Heart left ventricle (tissue), 16 donors: ENCODE measurements at regions not wholly inside any gene's neighbourhood (a gene's known extent, or its start where the extent isn't known, plus 50 kb on each side); places are given as distances from the start of the nearest gene placed in this dataset.
A peak's percentile ranks its signal among the peaks of the same experiment; 100 is the strongest.

Experiments
- ATAC-seq, 4 donors: fragments of 200-7000 bp; cut with Tn5 transposase; one replicate each; pipeline ENCODE4 v1.9.1; 2020 to 2022; ENCODE audit warnings: moderate library complexity in 4 of 4, mild to moderate bottlenecking in 3 of 4, moderate number of reproducible peaks in 1 of 4
- DNase-seq, 5 donors: peaks; one replicate each; pipeline ENCODE4 v3.0.0-alpha.2; 2020
- H3K27ac ChIP-seq, 12 donors: fragments of 200-600 bp; sonication (generic) in 4 of 12; one replicate each; pipeline versions ENCODE4 v1.5.0 to v1.8.0; 2016 to 2022; ENCODE audit warnings: mild to moderate bottlenecking in 2 of 12
- H3K27me3 ChIP-seq, 9 donors: fragments of 200-600 bp; sonication (generic) in 2 of 9; one replicate each; pipeline versions ENCODE4 v1.5.1 to v1.8.0; 2016 to 2022; ENCODE audit warnings: mild to moderate bottlenecking in 3 of 9
- H3K36me3 ChIP-seq, 9 donors: fragments of 200-600 bp; sonication (generic) in 2 of 9; one replicate each; pipeline versions ENCODE4 v1.5.0 to v1.8.0; 2018 to 2022; ENCODE audit warnings: mild to moderate bottlenecking in 2 of 9
- H3K4me1 ChIP-seq, 12 donors: fragments of 200-600 bp; sonication (generic) in 4 of 12; one replicate each; pipeline versions ENCODE4 v1.5.0 to v1.8.0; 2016 to 2022; ENCODE audit warnings: mild to moderate bottlenecking in 3 of 12
- H3K4me3 ChIP-seq, 12 donors: fragments of 200-600 bp; sonication (generic) in 4 of 12; one replicate each; pipeline versions ENCODE4 v1.5.0 to v1.8.0; 2017 to 2022; ENCODE audit warnings: mild to moderate bottlenecking in 9 of 12, moderate library complexity in 4 of 12
- H3K9me3 ChIP-seq, 12 donors: fragments of 200-600 bp; sonication (generic) in 4 of 12; one replicate each; pipeline versions ENCODE4 v1.5.0 to v1.8.0; 2016 to 2022; ENCODE audit warnings: mild to moderate bottlenecking in 1 of 12
- CTCF ChIP-seq, 12 donors: fragments of 200-600 bp; sonication (generic) in 4 of 12; IDR thresholded peaks; one replicate each; pipeline versions ENCODE4 v1.5.0 to v1.8.0; 2018 to 2022; ENCODE audit warnings: antibody characterized with exemption in 12 of 12, mild to moderate bottlenecking in 5 of 12
- POLR2A ChIP-seq, 2 donors: fragments of 450-650 bp; IDR thresholded peaks; one replicate each; pipeline ENCODE4 v1.6.1; 2017; ENCODE audit warnings: antibody characterized with exemption in 2 of 2, mild to moderate bottlenecking in 2 of 2, moderate library complexity in 2 of 2
- WGBS, 4 donors: extraction: QIAGEN DNeasy Blood & Tissue Kit in 2 of 4; methylation state at CpG; one replicate each; pipeline versions ENCODE4 v1.1.5 to v1.1.7; 2013 to 2018; 5-methylcytosine and 5-hydroxymethylcytosine counted together
- intact Hi-C, 10 donors: fragments of 100-400 bp; cut with DNase I; formaldehyde crosslinking; loops; one replicate each; pipeline versions ENCODE4 v1.11.1 to v1.14.2; 2022
- donor health status: ischemic (EF 13 %, LVEDD 7.1; RV severe dilation, severe dysfunction).
- donor health status: healthy with polysubstance abuse.
- donor health status: DM: no; HTN: yes; CAD: no.
- donor health status: DM: no; HTN: no; CAD: no.
- donor health status: ischemic (EF 25% LVEDD 6.9; RV normal size, moderate dysfunction).
- donor health status: ischemic (EF 25% LVEDD 5.7; RV mildly dilated, moderate dysfunction).
- donor health status: healthy.
- donor health status: DM: yes; HTN: yes; CAD: no.
- donor health status: ischemic (EF 35%, LVEDD 5.7; RV mildly dilated, moderate dysfunction).
- donor health status: nonischemic (EF 11% LVEDD 7.7; RV severe dilation, severe dysfunction).
- donor health status: DM: yes; HTN: yes; CAD: no.
- donor health status: PGD.
- donor health status: ischemic (EF 29% LVEDD 5.4; RV normal size, mild dysfunction).
- donor health status: nonischemic (EF 23%, LVEDD 6.1; RV moderate dilation, normal function).

GRCh38 chr13:87259479-87260083 is 411.6 kb upstream of the SLITRK5 start:
- DNase-seq: no peak
- Histone ChIP-seq H3K36me3 (no peaks in the 10 kb centered on the region), H3K27me3 (no peaks in the 10 kb centered on the region), H3K4me3 (no peak overlapping the region), H3K4me1 (no peaks in the 10 kb centered on the region), H3K9me3 (peaks cover 0 to 7% (median 0%) of the 10 kb centered on the region in 12 donors), H3K27ac (no peak overlapping the region)
- no peak for ATAC-seq
- intact Hi-C loops: no loop called here
- TF ChIP-seq CTCF (IDR thresholded peaks at IDR 0.05) (peak in 5 of 12 donors; percentile 7 to 33 (median 21)), POLR2A (IDR thresholded peaks at IDR 0.05) (no peak)
- 26 to 38% (median 32%) methylated on average over 5 of the region's 5 CpGs for WGBS, 4 donors

GRCh38 chr13:87274209-87274819 is 396.9 kb upstream of the SLITRK5 start:
- Histone ChIP-seq H3K36me3 (no peaks in the 10 kb centered on the region), H3K27me3 (no peaks in the 10 kb centered on the region), H3K27ac (no peak overlapping the region), H3K9me3 (no peaks in the 10 kb centered on the region), H3K4me3 (no peak overlapping the region), H3K4me1 (no peaks in the 10 kb centered on the region)
- no peak for DNase-seq
- TF ChIP-seq CTCF (IDR thresholded peaks at IDR 0.05) (peak in 11 of 12 donors; percentile 26 to 59 (median 40)), POLR2A (IDR thresholded peaks at IDR 0.05) (no peak)
- no peak for ATAC-seq
- intact Hi-C loops: loop anchor here in 7 of 10 donors (2.0 to 10.0 kb wide), 4 partner anchors 400 to 406 kb away; no protein-coding TSS in a partner anchor
- WGBS, 4 donors: 0 to 2% (median 0%) methylated on average over 1 of the region's 1 CpG

GRCh38 chr13:87280139-87280538 is 391.0 kb upstream of the SLITRK5 start:
- no peaks in the 10 kb centered on the region for H3K27me3 ChIP-seq
- no peaks in the 10 kb centered on the region for H3K9me3 ChIP-seq
- no peaks in the 10 kb centered on the region for H3K36me3 ChIP-seq
- ATAC-seq: no peak
- no peak for DNase-seq
- H3K4me1 ChIP-seq: no peaks in the 10 kb centered on the region
- H3K27ac ChIP-seq: no peak overlapping the region
- no peak for TF ChIP-seq CTCF (IDR thresholded peaks at IDR 0.05)
- WGBS, 4 donors: 54 to 61% (median 60%) methylated on average over 4 of the region's 4 CpGs
- intact Hi-C loops: no loop called here
- no peak overlapping the region for H3K4me3 ChIP-seq

GRCh38 chr13:87287721-87288120 is 383.4 kb upstream of the SLITRK5 start:
- 76 to 82% (median 78%) methylated on average over 3 of the region's 3 CpGs for WGBS, 4 donors
- Histone ChIP-seq H3K36me3 (no peaks in the 10 kb centered on the region), H3K9me3 (no peaks in the 10 kb centered on the region), H3K27ac (no peak overlapping the region), H3K4me3 (no peak overlapping the region), H3K27me3 (no peaks in the 10 kb centered on the region), H3K4me1 (no peaks in the 10 kb centered on the region)
- TF ChIP-seq POLR2A (IDR thresholded peaks at IDR 0.05) (no peak), CTCF (IDR thresholded peaks at IDR 0.05) (no peak)
- ATAC-seq (no peak), DNase-seq (no peak)
- intact Hi-C loops: no loop called here
